DMS153 (cell line): ENCODE measurements at regions not wholly inside any gene's neighbourhood (a gene's known extent, or its start where the extent isn't known, plus 50 kb on each side); places are given as distances from the start of the nearest gene placed in this dataset.

ENCODE experiments used
- DNase-seq: peaks from one replicate; lab custom pipeline; 2025; lab: John Stamatoyannopoulos, UW

- no peak for DNase-seq
Measured at GRCh38 chr2:221680548-221680947, 108.4 kb upstream of the EPHA4 start.

- no peak for DNase-seq
Measured at GRCh38 chr2:221677688-221678087, 105.6 kb upstream of the EPHA4 start.

- DNase-seq: no peak
Measured at GRCh38 chr2:221676566-221677172, 104.6 kb upstream of the EPHA4 start.

- no peak for DNase-seq
Measured at GRCh38 chr2:221675201-221675908, 103.3 kb upstream of the EPHA4 start.

- no peak for DNase-seq
Measured at GRCh38 chr2:221674446-221674845, 102.3 kb upstream of the EPHA4 start.

- DNase-seq: no peak
Measured at GRCh38 chr2:221673248-221673647, 101.1 kb upstream of the EPHA4 start.

- no peak for DNase-seq
Measured at GRCh38 chr2:221671515-221671914, 99.4 kb upstream of the EPHA4 start.

GRCh38 chr2:221662689-221663391 is 90.7 kb upstream of the EPHA4 start:
- no peak for DNase-seq

GRCh38 chr2:221657806-221658205 is 85.7 kb upstream of the EPHA4 start:
- no peak for DNase-seq

GRCh38 chr2:221655300-221655699 is 83.2 kb upstream of the EPHA4 start:
- no peak for DNase-seq

GRCh38 chr2:221653182-221653581 is 81.1 kb upstream of the EPHA4 start:
- no peak for DNase-seq

- no peak for DNase-seq
Measured at GRCh38 chr2:221649051-221649775, 77.1 kb upstream of the EPHA4 start.

- DNase-seq: no peak
Measured at GRCh38 chr2:221642447-221642846, 70.3 kb upstream of the EPHA4 start.

- DNase-seq: no peak
Measured at GRCh38 chr2:221641181-221641871, 69.2 kb upstream of the EPHA4 start.

- no peak for DNase-seq
Measured at GRCh38 chr2:221640686-221641085, 68.6 kb upstream of the EPHA4 start.

- DNase-seq: no peak
Measured at GRCh38 chr2:221637851-221638250, 65.7 kb upstream of the EPHA4 start.

- peak; percentile 19 for DNase-seq
Measured at GRCh38 chr2:221635949-221636348, 63.8 kb upstream of the EPHA4 start.

GRCh38 chr2:221629468-221629867 is 57.4 kb upstream of the EPHA4 start:
- DNase-seq: no peak

- DNase-seq: no peak
Measured at GRCh38 chr2:221624475-221624874, 52.4 kb upstream of the EPHA4 start.
